H9 (cell line): ENCODE measurements at regions not wholly inside any gene's neighbourhood (a gene's known extent, or its start where the extent isn't known, plus 50 kb on each side); places are given as distances from the start of the nearest gene placed in this dataset.

ENCODE experiments used
- DNase-seq: peaks from one replicate; pipeline ENCODE4 v3.0.0-alpha.2; 2017
- H2AFZ ChIP-seq: one replicate; pipeline ENCODE4 v1.6.1; 2013; ENCODE audit warnings: mild to moderate bottlenecking, low read length, control low read depth, moderate library complexity
- H2AK5ac ChIP-seq: 2 replicates; pipeline ENCODE4 v1.6.1; 2013; ENCODE audit warnings: low read length, control low read depth, mixed read lengths; ENCODE audit not compliant: insufficient read length
- H2BK120ac ChIP-seq: one replicate; pipeline ENCODE4 v1.6.1; 2013; ENCODE audit warnings: low read depth, mild to moderate bottlenecking, low read length, control low read depth, inconsistent platforms; ENCODE audit not compliant: poor library complexity, severe bottlenecking
- H2BK12ac ChIP-seq: 2 replicates; pipeline ENCODE4 v1.6.1; 2013; ENCODE audit warnings: low read length, control low read depth, mixed read lengths, low read depth; ENCODE audit not compliant: insufficient read length
- H2BK15ac ChIP-seq: 2 replicates; pipeline ENCODE4 v1.6.1; 2013; ENCODE audit warnings: low read depth, low read length, control low read depth
- H2BK20ac ChIP-seq: one replicate; pipeline ENCODE4 v1.6.1; 2013; ENCODE audit warnings: low read depth, mild to moderate bottlenecking, low read length, control low read depth, inconsistent platforms; ENCODE audit not compliant: poor library complexity, severe bottlenecking
- H2BK5ac ChIP-seq: 2 replicates; pipeline ENCODE4 v1.6.1; 2013; ENCODE audit warnings: low read length, control low read depth, mixed read lengths; ENCODE audit not compliant: insufficient read length
- H3K14ac ChIP-seq: 2 replicates; pipeline ENCODE4 v1.6.1; 2013; ENCODE audit warnings: low read length, control low read depth; ENCODE audit not compliant: insufficient read depth
- H3K18ac ChIP-seq: 2 replicates; pipeline ENCODE4 v1.6.1; 2013; ENCODE audit warnings: low read depth, mild to moderate bottlenecking, mixed read lengths, low read length, control low read depth; ENCODE audit not compliant: insufficient read length
- H3K23ac ChIP-seq: 2 replicates; pipeline ENCODE4 v1.6.1; 2013; ENCODE audit warnings: low read length, control low read depth, mixed read lengths, low read depth; ENCODE audit not compliant: insufficient read length
- H3K23me2 ChIP-seq: 2 replicates; pipeline ENCODE4 v1.6.1; 2013; ENCODE audit warnings: low read depth, mild to moderate bottlenecking, mixed read lengths, low read length, control low read depth; ENCODE audit not compliant: insufficient read length, poor library complexity, severe bottlenecking
- H3K27ac ChIP-seq: 2 replicates; pipeline ENCODE4 v1.5.1; 2013; ENCODE audit warnings: low read length, control low read depth, mixed read lengths, low read depth; ENCODE audit not compliant: insufficient read length
- H3K27me3 ChIP-seq: 2 replicates; pipeline ENCODE4 v1.6.1; 2013; ENCODE audit warnings: low read length, control low read depth, inconsistent platforms; ENCODE audit not compliant: insufficient read depth
- H3K4ac ChIP-seq: 2 replicates; pipeline ENCODE4 v1.6.1; 2013; ENCODE audit warnings: low read depth, mild to moderate bottlenecking, control low read depth, inconsistent platforms, low read length, moderate library complexity
- H3K4me1 ChIP-seq: 2 replicates; pipeline ENCODE4 v1.6.1; 2013; ENCODE audit warnings: low read length, control low read depth, inconsistent platforms; ENCODE audit not compliant: insufficient read depth
- H3K4me2 ChIP-seq: 2 replicates; pipeline ENCODE4 v1.6.1; 2013; ENCODE audit warnings: low read length, control low read depth, mixed read lengths; ENCODE audit not compliant: insufficient read length, insufficient read depth
- H3K56ac ChIP-seq: 2 replicates; pipeline ENCODE4 v1.6.1; 2013; ENCODE audit warnings: low read depth, mild to moderate bottlenecking, mixed read lengths, low read length, control low read depth; ENCODE audit not compliant: insufficient read length
- H3K79me1 ChIP-seq: 2 replicates; pipeline ENCODE4 v1.6.1; 2013; ENCODE audit warnings: low read depth, mild to moderate bottlenecking, moderate library complexity, low read length, control low read depth, inconsistent platforms; ENCODE audit not compliant: insufficient read depth, poor library complexity, severe bottlenecking
- H3K79me2 ChIP-seq: 2 replicates; pipeline ENCODE4 v1.6.1; 2013; ENCODE audit warnings: low read length, control low read depth, inconsistent platforms; ENCODE audit not compliant: insufficient read depth
- H3K9ac ChIP-seq: 2 replicates; pipeline ENCODE4 v1.6.1; 2013; ENCODE audit warnings: low read length, control low read depth, mixed read lengths; ENCODE audit not compliant: insufficient read length; ENCODE audit errors: extremely low read depth
- H3K9me3 ChIP-seq: one replicate; pipeline ENCODE4 v1.6.1; 2013; ENCODE audit warnings: low read depth, low read length, inconsistent platforms; ENCODE audit not compliant: control insufficient read depth
- H3T11ph ChIP-seq: one replicate; pipeline ENCODE4 v1.6.1; 2013; ENCODE audit warnings: mild to moderate bottlenecking, low read length, control low read depth, inconsistent platforms
- H4K20me1 ChIP-seq: one replicate; pipeline ENCODE4 v1.6.1; 2013; ENCODE audit not compliant: control insufficient read depth, insufficient read length, insufficient read depth
- H4K5ac ChIP-seq: 2 replicates; pipeline ENCODE4 v1.6.1; 2013; ENCODE audit warnings: low read depth, mild to moderate bottlenecking, mixed read lengths, low read length, control low read depth; ENCODE audit not compliant: insufficient read length
- H4K8ac ChIP-seq: replicated peaks from 2 replicates; pipeline ENCODE4 v1.6.1; 2013; ENCODE audit warnings: low read length, control low read depth, mixed read lengths, low read depth; ENCODE audit not compliant: insufficient read length
- H4K91ac ChIP-seq: 2 replicates; pipeline ENCODE4 v1.6.1; 2013; ENCODE audit warnings: low read depth, mild to moderate bottlenecking, moderate library complexity, mixed read lengths, low read length, control low read depth; ENCODE audit not compliant: insufficient read length
- H3K27ac Mint-ChIP-seq, 3 experiments: 2 replicates in 2 of 3; 3 replicates in 1 of 3; pipeline ENCODE4 v1.8.0; 2020 to 2021; ENCODE audit warnings: mixed read lengths in 3 of 3, mild to moderate bottlenecking in 1 of 3, moderate library complexity in 1 of 3
- H3K27me3 Mint-ChIP-seq: 2 replicates; pipeline ENCODE4 v1.8.0; 2021; ENCODE audit warnings: low read depth, mild to moderate bottlenecking, moderate library complexity, mixed read lengths
- H3K36me3 Mint-ChIP-seq, 3 experiments: 2 replicates in 2 of 3; 3 replicates in 1 of 3; pipeline ENCODE4 v1.8.0; 2020 to 2021; ENCODE audit warnings: low read depth in 3 of 3, mixed read lengths in 3 of 3; ENCODE audit not compliant: insufficient read depth in 1 of 3
- H3K4me1 Mint-ChIP-seq, 2 experiments: 2 replicates each; pipeline ENCODE4 v1.8.0; 2020; ENCODE audit warnings: mixed read lengths in 2 of 2
- H3K4me3 Mint-ChIP-seq, 2 experiments: 2 replicates in 1 of 2; 3 replicates in 1 of 2; pipeline ENCODE4 v1.8.0; 2020 to 2021; ENCODE audit warnings: mild to moderate bottlenecking in 2 of 2, mixed read lengths in 2 of 2, moderate library complexity in 1 of 2
- H3K9me3 Mint-ChIP-seq, 2 experiments: 2 replicates in 1 of 2; 3 replicates in 1 of 2; pipeline ENCODE4 v1.8.0; 2020; ENCODE audit warnings: mild to moderate bottlenecking in 2 of 2, mixed read lengths in 2 of 2, moderate library complexity in 1 of 2
- CTCF ChIP-seq: fragments of 200-600 bp; sonication (generic); conservative IDR thresholded peaks from 3 replicates; pipeline ENCODE4 v1.8.0; 2021; ENCODE audit warnings: antibody characterized with exemption, mild to moderate bottlenecking
- WGBS: extraction: QIAGEN DNeasy Blood & Tissue Kit; methylation state at CpG from one replicate; pipeline ENCODE4 v1.1.7; 2013; ENCODE audit warnings: missing lambda C conversion rate, low lambda C conversion rate, mixed read lengths; ENCODE audit not compliant: insufficient read length; ENCODE audit errors: extremely low coverage; 5-methylcytosine and 5-hydroxymethylcytosine counted together

GRCh38 chr1:221084681-221085080 is 205.4 kb downstream of the HLX start:
- no peak overlapping the region for H3K14ac ChIP-seq
- H4K20me1 ChIP-seq = no peaks in the 10 kb centered on the region
- no peak overlapping the region for H4K5ac ChIP-seq
- no peak overlapping the region for H2BK5ac ChIP-seq
- H3K18ac ChIP-seq = no peak overlapping the region
- no peak overlapping the region for H3K56ac ChIP-seq
- no peak for DNase-seq
- H3K23ac ChIP-seq = no peak overlapping the region
- no peak overlapping the region for H3K4me2 ChIP-seq
- H3K4me3 Mint-ChIP-seq = no peak overlapping the region
- H3K27ac Mint-ChIP-seq = no peak overlapping the region
- H3K9ac ChIP-seq = no peak overlapping the region
- no peak overlapping the region for H2AK5ac ChIP-seq
- no peaks in the 10 kb centered on the region for H3K79me2 ChIP-seq
- H2BK20ac ChIP-seq = no peak overlapping the region
- no peak overlapping the region for H4K8ac ChIP-seq
- no peak overlapping the region for H3K4ac ChIP-seq
- no peak overlapping the region for H2BK12ac ChIP-seq
- H3K4me1 ChIP-seq = no peaks in the 10 kb centered on the region
- no peaks in the 10 kb centered on the region for H3K36me3 Mint-ChIP-seq
- H3K27me3 ChIP-seq = no peaks in the 10 kb centered on the region
- no peaks in the 10 kb centered on the region for H3K23me2 ChIP-seq
- no peaks in the 10 kb centered on the region for H3K9me3 Mint-ChIP-seq
- H2AFZ ChIP-seq = no peak overlapping the region
- no peak for TF ChIP-seq CTCF
- H3K79me1 ChIP-seq = no peaks in the 10 kb centered on the region
- no peak overlapping the region for H2BK15ac ChIP-seq
- H3T11ph ChIP-seq = no peak overlapping the region
- H2BK120ac ChIP-seq = no peak overlapping the region
- H3K9me3 ChIP-seq = no peaks in the 10 kb centered on the region
- no peak overlapping the region for H3K27ac ChIP-seq
- H3K4me1 Mint-ChIP-seq = no peaks in the 10 kb centered on the region
- no CpG with 5 or more reads among the region's 4 CpGs for WGBS
- no peak overlapping the region for H4K91ac ChIP-seq
- H3K27me3 Mint-ChIP-seq = no peaks in the 10 kb centered on the region; the same call in 1 of the 2 replicates
